ENCODE measurements at regions not wholly inside any gene's neighbourhood (a gene's known extent, or its start where the extent isn't known, plus 50 kb on each side); places are given as distances from the start of the nearest gene placed in this dataset.

DNA sequence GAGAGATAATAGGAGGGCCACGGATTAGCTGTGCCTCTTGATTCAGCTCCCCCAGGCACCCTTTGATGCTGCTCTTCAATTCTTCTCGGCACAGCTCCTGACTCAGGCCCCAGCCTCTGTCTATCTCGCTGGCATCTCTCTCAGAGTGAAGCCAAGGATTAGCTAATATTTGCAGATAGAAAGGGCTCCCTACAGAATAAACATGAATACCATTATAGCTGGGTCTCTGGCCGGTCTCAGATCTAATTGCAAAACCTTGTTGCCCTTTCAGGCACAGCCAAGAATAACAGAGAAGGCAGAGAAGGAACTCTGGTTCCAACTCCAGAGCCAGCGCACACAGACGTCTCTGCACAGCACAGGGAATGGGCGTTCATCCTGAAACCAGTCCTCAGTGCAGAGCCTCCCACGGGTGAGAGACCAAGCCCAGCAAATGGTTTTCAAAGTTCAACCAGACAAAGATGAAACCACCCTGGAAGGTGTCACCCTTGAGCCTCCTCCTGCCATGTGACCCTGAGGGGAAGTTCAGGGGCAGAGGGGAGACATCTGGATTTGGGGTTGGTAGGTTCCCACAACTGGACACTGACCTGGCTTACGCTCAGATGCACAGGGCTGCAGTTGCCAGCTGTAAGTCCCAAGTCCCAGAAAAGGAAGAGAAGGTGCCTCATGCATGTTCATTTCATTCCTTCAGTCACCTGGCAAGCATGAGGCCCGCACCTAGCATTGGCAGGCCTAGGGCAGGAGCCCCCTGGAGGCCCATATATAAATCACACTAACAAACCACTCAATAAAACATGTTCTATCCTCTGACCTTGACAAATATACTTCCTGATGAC, 394.0 kb downstream of the NPHP4 start:
- DNase-seq (ENCODE audit: low read depth in 2 of 2) = no peak

DNA sequence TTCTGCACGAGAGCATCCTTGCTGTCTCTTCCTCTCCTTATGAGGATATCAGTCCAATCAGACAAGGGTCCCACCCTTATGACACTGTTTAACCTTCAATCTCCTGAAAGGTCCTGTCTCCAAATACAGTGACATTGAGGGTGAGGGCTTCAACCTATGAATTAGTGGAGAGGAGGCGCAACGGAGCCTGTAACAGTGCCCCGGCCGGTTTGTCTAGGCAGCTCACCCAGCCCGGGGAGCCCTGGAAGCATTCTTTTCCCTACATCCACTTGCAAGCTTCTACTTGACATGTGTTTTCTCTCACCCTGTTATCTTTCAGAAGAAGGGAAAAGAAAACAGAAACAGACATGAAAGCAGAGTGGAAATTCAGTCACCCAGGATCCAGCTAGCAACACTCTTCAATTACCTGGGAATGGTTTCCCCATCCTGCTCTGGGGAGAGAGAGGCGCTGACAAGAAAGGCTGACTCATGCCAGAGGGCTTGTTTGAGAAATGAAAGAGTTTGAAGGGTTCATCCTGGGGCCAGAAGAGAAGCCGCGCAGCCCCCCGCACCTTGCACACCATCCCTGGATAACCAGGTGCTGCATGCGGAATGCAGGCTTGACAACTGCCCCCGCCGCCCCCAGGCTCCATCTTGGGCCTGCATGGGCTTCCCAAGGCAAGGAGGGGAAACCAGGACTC, 394.9 kb downstream of the NPHP4 start:
- no peak for DNase-seq (ENCODE audit: low read depth in 2 of 2)

GRCh38 chr1:5596651-5597050, 395.6 kb downstream of the NPHP4 start:
- no peak for DNase-seq (ENCODE audit: low read depth in 2 of 2)

GRCh38 chr1:5595531-5596170, 396.6 kb downstream of the NPHP4 start:
- DNase-seq (ENCODE audit: low read depth in 2 of 2) = no peak

DNA sequence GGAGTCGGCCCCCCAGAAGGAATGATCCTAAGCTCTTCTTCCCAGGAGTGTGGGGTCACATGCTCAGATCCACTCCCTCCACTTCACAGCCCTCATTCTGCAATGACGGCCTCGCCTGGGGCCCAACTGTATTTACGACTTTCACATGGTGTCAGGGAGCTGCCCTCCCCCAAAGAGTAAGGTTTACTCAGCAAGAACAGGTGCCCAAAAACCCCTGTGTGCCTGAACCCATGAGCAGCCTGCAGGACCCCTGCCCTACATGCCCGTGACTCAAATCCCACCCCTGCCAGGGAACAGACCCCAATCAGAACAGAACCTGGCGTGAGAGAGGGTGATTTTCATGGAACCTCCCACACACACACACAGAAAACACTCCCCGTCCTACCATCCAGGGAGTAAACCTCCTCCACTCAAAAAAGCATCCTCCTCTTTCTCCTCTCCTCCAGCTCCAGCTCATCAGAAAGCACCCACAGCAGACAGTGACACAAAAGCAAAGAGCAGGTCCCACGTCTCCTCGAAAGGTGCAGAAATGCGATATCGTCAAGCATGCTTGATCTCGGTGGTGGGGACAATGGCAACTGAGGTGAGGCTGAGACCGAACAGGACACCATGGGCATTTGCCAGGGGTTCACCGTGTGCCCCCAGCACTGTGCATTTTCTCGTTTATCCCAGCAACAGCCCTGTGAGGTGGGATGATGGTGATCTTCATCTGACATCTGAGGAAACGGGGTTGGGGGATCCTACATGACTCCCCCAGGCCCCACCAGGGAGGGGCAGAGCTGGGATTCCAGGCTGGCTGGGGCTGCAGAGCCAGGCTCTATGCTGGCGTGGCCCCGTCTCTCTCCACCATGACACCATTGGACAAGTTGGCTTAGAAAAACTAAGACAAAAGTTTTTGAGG, 397.9 kb downstream of the NPHP4 start:
- DNase-seq (ENCODE audit: low read depth in 2 of 2) = no peak

DNA sequence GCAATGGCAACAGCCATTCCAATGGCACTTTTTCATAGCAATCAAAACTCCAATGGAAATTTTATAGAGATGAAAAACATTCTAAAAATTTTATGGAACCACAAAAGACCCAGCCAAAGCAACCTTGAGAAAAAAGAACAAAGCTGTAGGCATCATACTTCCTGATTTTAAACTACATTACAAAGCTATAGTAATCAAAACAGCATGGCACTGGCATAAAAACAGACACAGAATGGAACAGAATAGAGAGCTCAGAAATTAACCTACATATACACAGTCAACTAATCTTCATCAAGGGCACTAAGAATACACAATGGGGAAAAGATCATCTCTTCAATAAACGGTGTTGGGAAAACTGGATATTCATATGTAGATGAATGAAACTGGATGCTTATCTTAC, 401.5 kb downstream of the NPHP4 start:
- no peak for DNase-seq (ENCODE audit: low read depth in 2 of 2)

DNA sequence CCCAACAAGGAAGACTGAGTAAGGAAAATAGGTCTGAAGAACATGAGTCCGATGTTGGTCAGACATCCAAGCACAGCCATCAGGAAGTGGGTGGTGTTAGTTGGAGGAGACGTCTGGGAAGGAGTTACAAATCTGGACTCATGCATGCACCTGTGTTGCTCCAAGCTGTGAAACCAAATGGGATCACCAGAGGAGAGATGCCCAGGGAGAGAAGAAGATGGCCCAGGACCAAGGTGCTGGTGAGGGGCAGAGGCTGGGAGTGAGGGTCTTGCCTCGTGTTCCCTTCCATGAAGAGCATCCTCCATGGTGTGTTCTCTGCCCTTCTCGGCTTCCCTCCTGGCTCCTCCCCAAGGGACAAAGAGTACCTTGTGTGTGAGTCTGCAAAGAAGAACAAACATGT, 405.6 kb downstream of the NPHP4 start:
- DNase-seq (ENCODE audit: low read depth in 2 of 2) = no peak

DNA sequence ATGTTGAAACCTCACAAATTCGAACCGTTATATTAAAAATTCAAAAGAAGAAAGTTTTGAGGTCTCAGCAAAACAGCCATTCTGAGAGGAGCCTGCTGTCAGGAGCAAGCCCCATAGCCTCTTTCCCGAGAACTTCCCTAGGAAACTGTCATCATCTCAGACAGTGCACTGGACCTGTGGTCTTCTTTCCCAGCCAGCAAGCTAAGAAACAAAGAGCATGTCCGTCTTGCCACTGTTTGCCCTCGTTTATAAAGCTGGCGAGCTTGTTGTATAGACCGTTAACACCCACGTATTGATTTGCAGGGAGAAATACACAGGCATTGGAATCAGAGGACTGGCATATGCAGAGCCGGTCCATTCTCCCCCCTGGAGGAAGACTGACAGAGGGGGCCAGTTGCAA, 407.0 kb downstream of the NPHP4 start:
- DNase-seq (ENCODE audit: low read depth in 2 of 2) = no peak

DNA sequence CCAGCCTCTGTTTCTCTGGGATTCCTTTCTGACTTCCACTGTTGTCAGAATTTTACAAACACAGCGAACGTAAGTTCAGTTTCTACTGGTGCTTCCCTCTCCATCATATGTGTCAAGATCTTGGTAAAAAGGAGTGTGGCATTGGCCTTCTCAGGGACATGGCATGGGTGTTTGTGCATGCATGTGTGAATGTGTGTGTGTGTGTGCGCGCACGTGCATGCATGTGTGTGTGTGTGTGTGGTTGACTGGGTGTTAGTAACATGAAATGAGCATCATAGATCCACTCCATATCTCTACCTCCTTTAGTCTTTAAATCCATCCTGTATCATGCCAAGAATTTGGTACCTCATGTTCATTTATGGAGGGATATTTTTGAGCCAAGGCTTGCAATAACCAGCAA, 411.3 kb downstream of the NPHP4 start:
- DNase-seq (ENCODE audit: low read depth in 2 of 2) = no peak

DNA sequence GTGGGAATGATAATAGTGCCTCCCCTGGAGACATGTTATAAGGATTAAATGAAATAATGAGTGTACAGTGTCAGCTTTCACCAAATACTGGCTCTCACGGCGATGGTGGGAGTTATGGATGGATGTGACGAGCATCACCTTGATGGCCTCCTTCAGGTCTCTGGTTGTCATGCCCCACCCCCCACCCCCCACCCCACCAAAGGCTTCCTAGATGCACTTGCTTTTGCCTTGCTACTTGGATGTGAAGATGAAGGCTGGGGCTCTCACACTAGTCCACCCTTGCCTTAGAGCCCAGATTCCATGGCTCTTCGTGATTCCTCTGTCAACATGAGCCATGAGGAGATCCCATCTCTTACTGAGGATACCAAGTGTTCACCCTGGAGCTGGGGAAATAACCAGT, 412.3 kb downstream of the NPHP4 start:
- DNase-seq (ENCODE audit: low read depth in 2 of 2) = no peak

GRCh38 chr1:5578690-5579089, 413.5 kb downstream of the NPHP4 start:
- no peak for DNase-seq (ENCODE audit: low read depth in 2 of 2)

GRCh38 chr1:5577255-5578040, 414.8 kb downstream of the NPHP4 start:
- no peak for DNase-seq (ENCODE audit: low read depth in 2 of 2)

DNA sequence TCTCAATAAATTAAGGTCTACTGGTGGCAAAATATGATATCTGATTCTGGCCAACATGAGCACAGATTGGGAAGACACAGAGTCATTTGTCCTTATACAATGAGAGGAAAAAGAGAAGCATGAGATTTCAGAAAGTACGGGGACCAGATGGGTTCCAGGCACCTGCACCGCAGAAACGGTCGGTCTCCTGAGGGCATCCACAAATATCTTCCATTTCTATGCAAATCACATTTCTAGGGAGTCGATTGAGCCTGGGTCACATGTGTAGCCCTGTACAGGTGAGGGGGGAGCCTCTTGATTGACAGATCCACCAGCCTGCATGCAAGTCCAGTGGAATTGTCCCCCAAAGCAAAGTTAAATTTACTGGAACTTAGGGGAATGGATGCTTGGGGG, 415.6 kb downstream of the NPHP4 start:
- DNase-seq (ENCODE audit: low read depth in 2 of 2) = no peak

- DNase-seq (ENCODE audit: low read depth in 2 of 2) = no peak
Measured at GRCh38 chr1:5576011-5576672, 416.1 kb downstream of the NPHP4 start.

DNA sequence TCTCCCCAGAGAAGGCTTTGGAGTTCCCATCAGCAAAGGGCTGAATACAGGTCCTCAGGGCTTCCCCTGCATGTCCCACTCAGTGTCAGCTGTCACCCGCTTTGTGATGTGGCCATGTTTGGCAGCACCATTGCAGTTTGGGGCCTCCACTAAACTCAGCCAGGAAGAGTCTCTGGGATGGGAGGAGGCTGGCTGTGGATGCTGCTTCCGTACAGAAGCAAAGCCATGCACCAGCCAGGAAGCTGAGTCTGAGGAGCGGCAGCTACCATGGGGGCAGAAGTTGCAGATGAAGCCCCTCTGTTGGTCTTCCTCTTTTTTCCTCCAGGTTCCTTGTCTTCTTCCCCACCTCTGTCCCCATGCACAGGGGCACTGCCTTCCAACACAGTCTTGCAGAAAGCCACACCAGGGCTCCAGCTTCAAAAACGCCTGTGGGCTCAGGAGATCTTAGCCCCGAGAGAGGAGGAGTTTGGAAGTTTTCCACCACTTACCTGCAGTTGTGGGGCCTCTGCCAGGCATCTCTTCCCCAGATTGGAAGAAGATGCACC, 416.8 kb downstream of the NPHP4 start:
- no peak for DNase-seq (ENCODE audit: low read depth in 2 of 2)

- DNase-seq (ENCODE audit: low read depth in 2 of 2) = no peak
Measured at GRCh38 chr1:5574641-5575040, 417.6 kb downstream of the NPHP4 start.

DNA sequence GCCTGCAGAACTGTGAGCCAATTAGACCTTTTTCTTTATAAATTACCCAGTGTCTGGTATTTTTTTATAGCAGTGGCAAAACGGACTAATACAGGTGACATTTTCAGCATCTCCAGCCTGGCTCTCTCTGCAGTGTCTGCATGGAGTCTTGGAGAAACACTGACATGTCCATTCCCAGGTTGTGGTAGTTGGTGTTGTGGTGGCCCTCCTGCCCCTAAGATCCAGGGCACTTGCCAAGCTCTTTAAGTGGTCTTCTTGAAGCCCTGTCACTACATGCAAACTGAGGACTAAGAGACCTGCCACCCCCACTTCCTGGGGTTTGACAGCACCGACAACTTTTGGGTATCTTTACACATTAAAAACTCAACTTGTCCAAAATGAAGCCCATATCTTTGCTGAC, 419.4 kb downstream of the NPHP4 start:
- no peak for DNase-seq (ENCODE audit: low read depth in 2 of 2)

- no peak for DNase-seq (ENCODE audit: low read depth in 2 of 2)
Measured at GRCh38 chr1:5571861-5572401, 420.3 kb downstream of the NPHP4 start.

GRCh38 chr1:5571438-5571837, 420.8 kb downstream of the NPHP4 start:
- no peak for DNase-seq (ENCODE audit: low read depth in 2 of 2)

- no peak for DNase-seq (ENCODE audit: low read depth in 2 of 2)
Measured at GRCh38 chr1:5570931-5571330, 421.3 kb downstream of the NPHP4 start.
